Mesenteric fat pad (tissue), 1 donor: ENCODE measurements at regions not wholly inside any gene's neighbourhood (a gene's known extent, or its start where the extent isn't known, plus 50 kb on each side); places are given as distances from the start of the nearest gene placed in this dataset.
"Not testable (repeated sequence)": the region's sequence is repeated elsewhere in the genome, so short reads cannot be mapped to it uniquely, and the experiment has no call there.

Experiments used
- DNase-seq: peaks from one replicate; pipeline ENCODE4 v3.0.0-alpha.2; 2020; ENCODE audit warnings: low spot score
- donor health status: DM: yes; HTN: yes; CAD: no.

GRCh38 chr1:194474701-194475100, 1288.3 kb upstream of the B3GALT2 start:
- no peak for DNase-seq

GRCh38 chr1:194473766-194474165, 1287.4 kb upstream of the B3GALT2 start:
- no peak for DNase-seq

- DNase-seq = no peak
These were observed 1282.9 kb upstream of the B3GALT2 start for GRCh38 chr1:194469282-194469681.

GRCh38 chr1:194466706-194467105, 1280.3 kb upstream of the B3GALT2 start:
- DNase-seq = no peak

- no peak for DNase-seq
These were observed 1261.2 kb upstream of the B3GALT2 start for GRCh38 chr1:194447636-194448035.

- DNase-seq = no peak
These were observed 1258.8 kb upstream of the B3GALT2 start for GRCh38 chr1:194445244-194445643.

GRCh38 chr1:194442901-194443575, 1256.6 kb upstream of the B3GALT2 start:
- no peak for DNase-seq

- no peak for DNase-seq
These were observed 1250.7 kb upstream of the B3GALT2 start for GRCh38 chr1:194437135-194437534.

- no peak for DNase-seq
These were observed 1244.7 kb upstream of the B3GALT2 start for GRCh38 chr1:194431121-194431520.

GRCh38 chr1:194420706-194421105, 1234.3 kb upstream of the B3GALT2 start:
- DNase-seq = no peak

- DNase-seq = no peak
These were observed 1233.3 kb upstream of the B3GALT2 start for GRCh38 chr1:194419721-194420120.

GRCh38 chr1:194410756-194411155, 1224.3 kb upstream of the B3GALT2 start:
- DNase-seq = no peak

GRCh38 chr1:194407238-194407637, 1220.8 kb upstream of the B3GALT2 start:
- not testable (repeated sequence) for DNase-seq

- no peak for DNase-seq
These were observed 1208.3 kb upstream of the B3GALT2 start for GRCh38 chr1:194394676-194395075.

GRCh38 chr1:194387531-194387930, 1201.1 kb upstream of the B3GALT2 start:
- no peak for DNase-seq

- DNase-seq = no peak
These were observed 1192.1 kb upstream of the B3GALT2 start for GRCh38 chr1:194378517-194378916.

GRCh38 chr1:194374649-194375048, 1188.2 kb upstream of the B3GALT2 start:
- DNase-seq = no peak

GRCh38 chr1:194372266-194372665, 1185.9 kb upstream of the B3GALT2 start:
- DNase-seq = no peak

- no peak for DNase-seq
These were observed 1183.2 kb upstream of the B3GALT2 start for GRCh38 chr1:194369622-194370021.

- DNase-seq = no peak
These were observed 1182.6 kb upstream of the B3GALT2 start for GRCh38 chr1:194369060-194369459.

GRCh38 chr1:194367121-194367520, 1180.7 kb upstream of the B3GALT2 start:
- DNase-seq = no peak

- no peak for DNase-seq
These were observed 1180.3 kb upstream of the B3GALT2 start for GRCh38 chr1:194366705-194367104.

GRCh38 chr1:194362327-194362726, 1175.9 kb upstream of the B3GALT2 start:
- DNase-seq = no peak
